Endothelial cell of umbilical vein (primary cell): ENCODE measurements at regions not wholly inside any gene's neighbourhood (a gene's known extent, or its start where the extent isn't known, plus 50 kb on each side); places are given as distances from the start of the nearest gene placed in this dataset.

Experiments
- CTCF ChIP-seq, 2 donors: IDR thresholded peaks; 1 replicate in 1 of 2; 2 replicates in 1 of 2; pipeline ENCODE4 v1.5.1; 2011; ENCODE audit warnings: low read length in 2 of 2, mild to moderate bottlenecking in 2 of 2, moderate library complexity in 2 of 2, control low read depth in 1 of 2, inconsistent platforms in 1 of 2, low read depth in 1 of 2; ENCODE audit not compliant: insufficient read depth in 1 of 2; ENCODE audit errors: extremely low read depth in 1 of 2
- EZH2 ChIP-seq: IDR thresholded peaks from 2 replicates; pipeline ENCODE4 v1.6.1; 2012; ENCODE audit warnings: borderline replicate concordance, low read depth, mild to moderate bottlenecking, moderate library complexity, low read length, inconsistent platforms; ENCODE audit not compliant: severe bottlenecking
- FOS ChIP-seq: IDR thresholded peaks from 2 replicates; pipeline ENCODE4 v1.6.1; 2011; ENCODE audit warnings: mild to moderate bottlenecking, low read length, moderate library complexity, borderline replicate concordance; ENCODE audit not compliant: insufficient read depth
- GATA2 ChIP-seq: IDR thresholded peaks from 2 replicates; pipeline ENCODE4 v1.7.0; 2011; ENCODE audit warnings: low read depth, mild to moderate bottlenecking, moderate library complexity, mixed read lengths, low read length; ENCODE audit not compliant: insufficient read length, insufficient read depth
- JUN ChIP-seq: IDR thresholded peaks from 2 replicates; pipeline ENCODE4 v1.6.1; 2011; ENCODE audit warnings: borderline replicate concordance, low read depth; ENCODE audit not compliant: insufficient read length, insufficient read depth
- MAX ChIP-seq: IDR thresholded peaks from 2 replicates; pipeline ENCODE4 v1.6.1; 2011; ENCODE audit not compliant: insufficient read depth, insufficient read length
- MYC ChIP-seq: IDR thresholded peaks from one replicate; pipeline ENCODE4 v1.6.1; 2011; ENCODE audit warnings: mild to moderate bottlenecking, low read depth, low read length
- POLR2A ChIP-seq: IDR thresholded peaks from 2 replicates; pipeline ENCODE4 v1.6.1; 2012; ENCODE audit warnings: low read depth, mild to moderate bottlenecking, control low read depth, low read length
- POLR2AphosphoS5 ChIP-seq: IDR thresholded peaks from 2 replicates; pipeline ENCODE4 v1.6.1; 2012; ENCODE audit warnings: low read depth, mild to moderate bottlenecking, control low read depth, low read length, moderate library complexity; ENCODE audit not compliant: insufficient read depth

- TF ChIP-seq POLR2AphosphoS5 (no peak), POLR2A (no peak), FOS (no peak), CTCF (IDR thresholded peaks at IDR 0.05; ENCODE audit: extremely low read depth in 1 of 2, insufficient read depth in 1 of 2, low read depth in 1 of 2, low read length in 2 of 2) (no peak), GATA2 (no peak), MYC (no peak), EZH2 (no peak), MAX (no peak), JUN (no peak)
These were observed 218.2 kb downstream of the ASCL1 start for GRCh38 chr12:103175625-103176024.
